ENCODE measurements at regions not wholly inside any gene's neighbourhood (a gene's known extent, or its start where the extent isn't known, plus 50 kb on each side); places are given as distances from the start of the nearest gene placed in this dataset.

GRCh38 chr22:49019737-49020713 is 807.6 kb downstream of the BRD1 start:
- TF ChIP-seq CTCF (IDR thresholded peaks at IDR 0.05; ENCODE audit: low read depth, low read length) = no peak

GRCh38 chr22:49018601-49019000 is 809.1 kb downstream of the BRD1 start:
- H3K9me3 ChIP-seq (ENCODE audit: low read depth) = no peaks in the 10 kb centered on the region
- H3K4me3 ChIP-seq = no peak overlapping the region
- no peaks in the 10 kb centered on the region for H3K36me3 ChIP-seq
- no peaks in the 10 kb centered on the region for H3K27me3 ChIP-seq
- no peak overlapping the region for H3K27ac ChIP-seq
- no peak for TF ChIP-seq CTCF (IDR thresholded peaks at IDR 0.05; ENCODE audit: low read depth, low read length)
- no peak for DNase-seq (ENCODE audit: low read depth in 1 of 2, low spot score in 1 of 2)
- no peaks in the 10 kb centered on the region for H3K4me1 ChIP-seq (ENCODE audit: low read depth)

More at GRCh38 chr22:49019737-49020713, 807.6 kb downstream of the BRD1 start:
- H3K36me3 ChIP-seq = no peaks in the 10 kb centered on the region
- no peak overlapping the region for H3K27ac ChIP-seq
- H3K4me1 ChIP-seq (ENCODE audit: low read depth) = no peaks in the 10 kb centered on the region
- no peak for DNase-seq (ENCODE audit: low read depth in 1 of 2, low spot score in 1 of 2)
- no peaks in the 10 kb centered on the region for H3K9me3 ChIP-seq (ENCODE audit: low read depth)
- no peak overlapping the region for H3K4me3 ChIP-seq
- H3K27me3 ChIP-seq = no peaks in the 10 kb centered on the region

GRCh38 chr22:49017482-49018329 is 810.0 kb downstream of the BRD1 start:
- no peak for TF ChIP-seq CTCF (IDR thresholded peaks at IDR 0.05; ENCODE audit: low read depth, low read length)
- Histone ChIP-seq H3K9me3 (ENCODE audit: low read depth) (no peaks in the 10 kb centered on the region), H3K36me3 (no peaks in the 10 kb centered on the region), H3K4me3 (no peak overlapping the region), H3K27ac (no peak overlapping the region), H3K27me3 (no peaks in the 10 kb centered on the region), H3K4me1 (ENCODE audit: low read depth) (no peaks in the 10 kb centered on the region)
- DNase-seq (ENCODE audit: low read depth in 1 of 2, low spot score in 1 of 2) = no peak

- no peak for TF ChIP-seq CTCF (IDR thresholded peaks at IDR 0.05; ENCODE audit: low read depth, low read length)
- Histone ChIP-seq H3K27me3 (no peaks in the 10 kb centered on the region), H3K4me1 (ENCODE audit: low read depth) (no peaks in the 10 kb centered on the region), H3K4me3 (no peak overlapping the region), H3K27ac (no peak overlapping the region), H3K36me3 (no peaks in the 10 kb centered on the region), H3K9me3 (ENCODE audit: low read depth) (no peaks in the 10 kb centered on the region)
- no peak for DNase-seq (ENCODE audit: low read depth in 1 of 2, low spot score in 1 of 2)
Measured at GRCh38 chr22:49016909-49017481, 810.7 kb downstream of the BRD1 start.
